GM12878 (cell line): ENCODE measurements at regions not wholly inside any gene's neighbourhood (a gene's known extent, or its start where the extent isn't known, plus 50 kb on each side); places are given as distances from the start of the nearest gene placed in this dataset.

Source experiments
- ATAC-seq: fragments of 200-7000 bp; cut with Tn5 transposase; 3 replicates; pipeline ENCODE4 v1.9.1; 2020; ENCODE audit warnings: mild to moderate bottlenecking, moderate library complexity
- BruUV-seq: library from RNA; stranded (reverse); fragments of 400-500 nt; replicated peaks from 2 replicates; lab custom pipeline; 2021; lab: Mats Ljungman, UMichigan
- CTCF ChIA-PET: fragments of 300-600 bp; sonication (Branson Sonifier 250); formaldehyde crosslinking; extraction: SDS; loops from one replicate; lab custom pipeline; 2021; ENCODE audit warnings: inconsistent platforms; lab: Yijun Ruan, JAX
- POLR2A ChIA-PET: fragments of 350-600 bp; formaldehyde crosslinking; extraction: SDS; loops from one replicate; lab custom pipeline; 2021; ENCODE audit warnings: inconsistent platforms; lab: Charles Lee
- RAD21 ChIA-PET: fragments of 300-600 bp; sonication (Branson Sonifier 250); formaldehyde crosslinking; loops from one replicate; lab custom pipeline; 2023; ENCODE audit warnings: antibody characterized with exemption; ENCODE audit not compliant: unreplicated experiment; lab: Charles Lee
- SMC1A ChIA-PET: fragments of 300-600 bp; sonication (Branson Sonifier 250); formaldehyde crosslinking; loops from one replicate; lab custom pipeline; 2023; ENCODE audit not compliant: unreplicated experiment, uncharacterized antibody; lab: Charles Lee
- DNase-seq: peaks from one replicate; pipeline ENCODE4 v3.0.0-alpha.2; 2011; ENCODE audit warnings: low read depth, low spot score
- FAIRE-seq: peaks from 3 replicates; lab custom pipeline; 2011; peaks lifted over from hg19 to GRCh38; lab: Jason Lieb, UNC
- H2AFZ ChIP-seq: 2 replicates; pipeline ENCODE4 v1.6.0; 2011; ENCODE audit warnings: low read depth, low read length, control low read depth; ENCODE audit not compliant: control insufficient read depth
- H3K27ac ChIP-seq: 2 replicates; pipeline ENCODE4 v1.5.1; 2011; ENCODE audit warnings: control low read depth; ENCODE audit not compliant: control insufficient read depth, insufficient read depth
- H3K27me3 ChIP-seq, 2 experiments: replicated peaks in 1 of 2; 2 replicates each; pipeline versions ENCODE4 v1.6.0 to v1.6.1; 2011; ENCODE audit warnings: low read length in 1 of 2; ENCODE audit not compliant: control insufficient read depth in 2 of 2, insufficient read depth in 2 of 2
- H3K36me3 ChIP-seq, 2 experiments: 2 replicates each; pipeline ENCODE4 v1.5.1; 2011; ENCODE audit warnings: low read length in 1 of 2; ENCODE audit not compliant: control insufficient read depth in 2 of 2, insufficient read depth in 2 of 2
- H3K4me1 ChIP-seq: 2 replicates; pipeline ENCODE4 v1.6.1; 2011; ENCODE audit warnings: mild to moderate bottlenecking, low read length, moderate library complexity, mixed read lengths; ENCODE audit not compliant: control insufficient read depth, insufficient read depth
- H3K4me2 ChIP-seq: 2 replicates; pipeline ENCODE4 v1.6.0; 2011; ENCODE audit warnings: control low read depth; ENCODE audit not compliant: control insufficient read depth, insufficient read depth
- H3K4me3 ChIP-seq: fragments of 200-600 bp; sonication (generic); 2 replicates; pipeline ENCODE4 v1.5.1; 2016
- H3K79me2 ChIP-seq: 2 replicates; pipeline ENCODE4 v1.6.0; 2011; ENCODE audit warnings: low read length; ENCODE audit not compliant: control insufficient read depth, insufficient read depth
- H3K9ac ChIP-seq: 2 replicates; pipeline ENCODE4 v1.8.0; 2011; ENCODE audit warnings: low read length, control low read depth, mixed read lengths; ENCODE audit not compliant: control insufficient read depth, insufficient read depth
- H3K9me3 ChIP-seq: replicated peaks from 3 replicates; pipeline ENCODE4 v1.5.1; 2011; ENCODE audit warnings: mild to moderate bottlenecking, low read length; ENCODE audit not compliant: control insufficient read depth, insufficient read depth
- H4K20me1 ChIP-seq: 2 replicates; pipeline ENCODE4 v1.6.0; 2011; ENCODE audit not compliant: control insufficient read depth, insufficient read depth
- ASH2L ChIP-seq: fragments of 300-600, 200-600 bp; sonication (generic); IDR thresholded peaks from 2 replicates; pipeline ENCODE4 v1.6.1; 2017; ENCODE audit warnings: low read depth, mild to moderate bottlenecking, borderline replicate concordance
- ATF7 ChIP-seq: fragments of 450-650 bp; IDR thresholded peaks from 2 replicates; pipeline ENCODE4 v1.6.1; 2016; ENCODE audit warnings: low read depth, mild to moderate bottlenecking
- BRCA1 ChIP-seq: IDR thresholded peaks from 2 replicates; pipeline ENCODE4 v1.6.1; 2011; ENCODE audit warnings: low read depth, low read length, improper control_type of control experiment
- CBFB ChIP-seq: IDR thresholded peaks from 2 replicates; pipeline ENCODE4 v1.6.1; 2016; ENCODE audit warnings: antibody characterized with exemption, low read depth
- KAT2A ChIP-seq: conservative IDR thresholded peaks from 2 replicates; pipeline ENCODE4 v1.6.1; 2011; ENCODE audit warnings: low read depth, low read length; ENCODE audit not compliant: control insufficient read depth
- MYB ChIP-seq: fragments of 150-350 bp; IDR thresholded peaks from 2 replicates; pipeline ENCODE4 v1.6.1; 2014; ENCODE audit warnings: mild to moderate bottlenecking, low read depth, low read length, borderline replicate concordance
- MYC ChIP-seq: IDR thresholded peaks from 2 replicates; pipeline ENCODE4 v1.6.1; 2011; ENCODE audit warnings: mild to moderate bottlenecking, low read length, moderate library complexity, inconsistent platforms; ENCODE audit not compliant: insufficient read depth, insufficient replicate concordance, insufficient read length, severe bottlenecking
- ZBED1 ChIP-seq: IDR thresholded peaks from 2 replicates; pipeline ENCODE4 v1.6.1; 2016; ENCODE audit warnings: borderline replicate concordance
- WGBS: methylation state at CpG from one replicate; pipeline ENCODE4 v1.1.6; 2016; ENCODE audit warnings: low lambda C conversion rate; ENCODE audit not compliant: insufficient replicate concordance, insufficient coverage; ENCODE audit errors: missing lambda C conversion rate; 5-methylcytosine and 5-hydroxymethylcytosine counted together
- in situ Hi-C: fragments of 300-500 bp; cut with MboI; formaldehyde crosslinking; loops from 9 replicates; pipeline ENCODE4 v1.14.3; 2018; ENCODE audit warnings: mixed read lengths
- intact Hi-C: fragments of 100-400 bp; cut with micrococcal nuclease; formaldehyde crosslinking; loops from one replicate; pipeline ENCODE4 v1.14.2; 2022; ENCODE audit not compliant: unreplicated experiment
- TF ChIP-seq, protein P1 (sequence below): IDR thresholded peaks from 2 replicates; pipeline ENCODE4 v1.6.1; 2012; ENCODE audit warnings: low read depth, low read length, improper control_type of control experiment

DNA sequence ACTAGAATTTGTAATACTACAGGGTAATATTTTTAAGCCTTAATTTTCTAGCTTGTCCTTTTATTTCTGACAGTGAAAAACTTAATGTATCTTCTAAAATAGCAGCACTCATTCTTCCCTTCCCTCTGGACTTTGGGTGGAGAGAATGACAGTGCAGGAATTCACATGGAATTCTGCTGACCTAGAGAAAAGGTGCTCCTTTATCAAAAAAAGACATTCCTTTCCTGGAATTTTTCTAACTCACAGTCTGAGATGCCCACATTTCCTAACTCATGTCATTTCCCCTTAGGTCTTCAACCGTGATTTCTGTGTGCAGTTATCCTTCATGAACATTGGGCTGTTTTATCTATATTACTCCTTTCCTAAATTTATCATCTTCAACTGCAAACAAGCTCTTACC, 137.8 kb upstream of the PDGFD start:
- Histone ChIP-seq H3K4me1 (no peaks in the 10 kb centered on the region), H3K36me3 (no peaks in the 10 kb centered on the region), H4K20me1 (no peaks in the 10 kb centered on the region), H3K79me2 (no peaks in the 10 kb centered on the region), H3K9ac (no peak overlapping the region), H3K27me3 (peaks cover 0 to 2% of the 10 kb centered on the region in 2 experiments; a peak in 3 of 4 replicates), H2AFZ (no peak overlapping the region), H3K4me3 (no peak overlapping the region), H3K27ac (no peak overlapping the region), H3K4me2 (no peak overlapping the region), H3K9me3 (no peaks in the 10 kb centered on the region)
- no peak for DNase-seq
- intact Hi-C loops (no loop called here), in situ Hi-C loops (no loop called here)
- TF ChIP-seq ZBED1: no peak
- TF ChIP-seq, protein P1, sequence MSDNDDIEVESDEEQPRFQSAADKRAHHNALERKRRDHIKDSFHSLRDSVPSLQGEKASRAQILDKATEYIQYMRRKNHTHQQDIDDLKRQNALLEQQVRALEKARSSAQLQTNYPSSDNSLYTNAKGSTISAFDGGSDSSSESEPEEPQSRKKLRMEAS: no peak
- RAD21 ChIA-PET: no interaction called here
- no peak for ATAC-seq
- POLR2A ChIA-PET: interaction anchor here (0.6 kb wide), 1 partner anchor 1078 kb away, joined by 4 read pairs; no protein-coding TSS in a partner anchor
- FAIRE-seq: no peak
- BruUV-seq: no TSS peak
- CTCF ChIA-PET: no interaction called here
- SMC1A ChIA-PET: no interaction called here
- WGBS: 27% methylated on average over 1 of the region's 1 CpG

DNA sequence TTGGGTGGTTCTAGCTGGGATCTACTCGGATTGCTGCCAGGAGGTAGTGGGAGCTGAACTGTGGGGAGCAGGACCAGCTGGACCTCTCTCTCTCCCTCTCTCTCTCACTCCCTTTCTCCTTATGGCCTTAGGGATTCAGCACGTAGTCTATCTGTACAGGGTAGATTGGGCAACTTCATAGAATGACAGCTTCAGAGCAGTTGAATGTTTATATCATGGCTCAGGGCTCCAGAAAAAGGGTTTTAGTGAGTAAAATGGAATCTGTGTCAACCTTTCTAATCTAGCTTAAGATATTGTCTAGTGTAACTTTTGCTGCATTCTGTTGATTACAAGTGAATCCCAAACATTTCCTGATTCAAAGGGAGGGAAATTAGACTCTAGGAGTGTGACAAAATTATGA, 127.7 kb upstream of the PDGFD start:
- SMC1A ChIA-PET: interaction anchor here (1.1 to 1.5 kb wide), 2 partner anchors 15 to 18 kb away, joined by 3 to 4 read pairs; no protein-coding TSS in a partner anchor
- no peak overlapping the region for H2AFZ ChIP-seq
- H3K9me3 ChIP-seq: no peaks in the 10 kb centered on the region
- H3K36me3 ChIP-seq: no peaks in the 10 kb centered on the region
- in situ Hi-C loops (no loop called here), intact Hi-C loops (no loop called here)
- H3K4me1 ChIP-seq: no peaks in the 10 kb centered on the region
- DNase-seq (no peak), FAIRE-seq (no peak), ATAC-seq (no peak)
- H3K27me3 ChIP-seq: no peaks in the 10 kb centered on the region
- no peak overlapping the region for H3K27ac ChIP-seq
- no peak overlapping the region for H3K9ac ChIP-seq
- H3K4me3 ChIP-seq: no peak overlapping the region
- H4K20me1 ChIP-seq: no peaks in the 10 kb centered on the region
- POLR2A ChIA-PET: no interaction called here
- H3K4me2 ChIP-seq: no peak overlapping the region
- no TSS peak for BruUV-seq
- no peak for TF ChIP-seq CBFB
- TF ChIP-seq MYB: no peak
- TF ChIP-seq ATF7: no peak
- no peak for TF ChIP-seq KAT2A
- TF ChIP-seq BRCA1: no peak
- TF ChIP-seq ASH2L: no peak
- no peak for TF ChIP-seq MYC
- 23% methylated on average over 2 of the region's 2 CpGs for WGBS
- RAD21 ChIA-PET: no interaction called here
- CTCF ChIA-PET: interaction anchor here (0.6 kb wide), 1 partner anchor 103 kb away, joined by 3 read pairs; no protein-coding TSS in a partner anchor
- H3K79me2 ChIP-seq: no peaks in the 10 kb centered on the region
